H1 (cell line): ENCODE measurements at regions not wholly inside any gene's neighbourhood (a gene's known extent, or its start where the extent isn't known, plus 50 kb on each side); places are given as distances from the start of the nearest gene placed in this dataset.

Experiments
- JUN ChIP-seq: IDR thresholded peaks from 2 replicates; pipeline ENCODE4 v1.6.1; 2011; ENCODE audit warnings: low read depth, mild to moderate bottlenecking, improper control_type of control experiment, low read length
- POLR2AphosphoS5 ChIP-seq: IDR thresholded peaks from 2 replicates; pipeline ENCODE4 v1.6.1; 2011; ENCODE audit warnings: low read depth, low read length
- SIX5 ChIP-seq: IDR thresholded peaks from 2 replicates; pipeline ENCODE4 v1.6.1; 2011; ENCODE audit warnings: mild to moderate bottlenecking, low read depth, low read length
- YY1 ChIP-seq: IDR thresholded peaks from 2 replicates; pipeline ENCODE4 v1.6.1; 2011; ENCODE audit warnings: low read depth, mild to moderate bottlenecking, low read length

DNA sequence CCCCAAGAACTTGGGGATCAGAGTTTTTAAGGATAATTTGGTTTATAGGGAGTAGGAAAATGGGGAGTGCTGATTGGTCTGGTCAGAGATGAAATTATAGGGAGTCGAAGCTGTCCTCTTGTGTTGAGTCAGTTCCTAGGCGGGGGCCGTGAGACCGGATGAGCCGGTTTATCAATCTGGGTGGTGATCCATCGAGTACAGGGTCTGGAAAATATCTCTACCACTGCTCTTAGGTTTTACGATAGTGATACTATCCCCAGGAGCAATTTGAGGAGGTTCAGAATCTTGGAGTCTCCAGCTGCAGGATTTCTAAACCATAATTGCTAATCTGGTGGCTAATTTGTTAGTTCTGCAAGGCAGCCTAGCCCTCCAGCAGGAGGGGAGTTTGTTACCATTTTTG, 403.4 kb downstream of the CDH11 start (continued):
- no peak for TF ChIP-seq POLR2AphosphoS5
- TF ChIP-seq JUN, result no peak
- no peak for TF ChIP-seq SIX5
- TF ChIP-seq YY1, result no peak
